ENCODE measurements at regions not wholly inside any gene's neighbourhood (a gene's known extent, or its start where the extent isn't known, plus 50 kb on each side); places are given as distances from the start of the nearest gene placed in this dataset.

DNA sequence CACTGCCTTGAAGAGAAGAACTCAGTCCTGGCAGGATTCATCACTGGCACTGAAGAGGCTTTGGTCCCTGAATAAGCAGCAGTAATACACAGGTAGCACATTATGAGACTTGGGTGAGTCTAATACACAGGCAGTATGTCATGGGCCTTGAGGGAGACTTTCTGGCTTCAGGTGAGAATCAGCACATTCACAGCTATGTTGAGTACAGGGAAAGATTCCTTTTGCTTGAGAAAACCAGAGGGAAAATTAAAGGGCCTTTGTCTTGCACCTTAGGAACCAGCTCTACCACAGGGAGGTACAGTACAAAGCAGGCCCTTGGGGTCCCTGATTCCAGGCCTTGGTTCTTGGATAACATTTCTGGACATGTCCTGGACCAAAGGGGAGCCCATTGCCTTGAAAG, 484.6 kb downstream of the RFC3 start:
- Histone ChIP-seq H3K36me3 (ENCODE audit: control insufficient read depth, insufficient read depth, low read length) (no peaks in the 10 kb centered on the region), H3K4me1 (no peaks in the 10 kb centered on the region), H3K4me3 (ENCODE audit: low read depth, low read length) (no peak overlapping the region), H3K27me3 (replicated peaks; ENCODE audit: control insufficient read depth, insufficient read depth, low read length) (no peaks in the 10 kb centered on the region), H3K9me3 (no peaks in the 10 kb centered on the region)
- H3K27ac Mint-ChIP-seq (ENCODE audit: unreplicated experiment): no peak overlapping the region
- ChIA-PET CTCF (no interaction called here), POLR2A (no interaction called here)
- DNase-seq: no peak
- peaks cover 6% of the 10 kb centered on the region for H3K9me3 Mint-ChIP-seq (ENCODE audit: unreplicated experiment)
- BruUV-seq (replicated peaks): no TSS peak
- intact Hi-C loops (cut with micrococcal nuclease; ENCODE audit: unreplicated experiment): no loop called here
- TF ChIP-seq, protein P1, sequence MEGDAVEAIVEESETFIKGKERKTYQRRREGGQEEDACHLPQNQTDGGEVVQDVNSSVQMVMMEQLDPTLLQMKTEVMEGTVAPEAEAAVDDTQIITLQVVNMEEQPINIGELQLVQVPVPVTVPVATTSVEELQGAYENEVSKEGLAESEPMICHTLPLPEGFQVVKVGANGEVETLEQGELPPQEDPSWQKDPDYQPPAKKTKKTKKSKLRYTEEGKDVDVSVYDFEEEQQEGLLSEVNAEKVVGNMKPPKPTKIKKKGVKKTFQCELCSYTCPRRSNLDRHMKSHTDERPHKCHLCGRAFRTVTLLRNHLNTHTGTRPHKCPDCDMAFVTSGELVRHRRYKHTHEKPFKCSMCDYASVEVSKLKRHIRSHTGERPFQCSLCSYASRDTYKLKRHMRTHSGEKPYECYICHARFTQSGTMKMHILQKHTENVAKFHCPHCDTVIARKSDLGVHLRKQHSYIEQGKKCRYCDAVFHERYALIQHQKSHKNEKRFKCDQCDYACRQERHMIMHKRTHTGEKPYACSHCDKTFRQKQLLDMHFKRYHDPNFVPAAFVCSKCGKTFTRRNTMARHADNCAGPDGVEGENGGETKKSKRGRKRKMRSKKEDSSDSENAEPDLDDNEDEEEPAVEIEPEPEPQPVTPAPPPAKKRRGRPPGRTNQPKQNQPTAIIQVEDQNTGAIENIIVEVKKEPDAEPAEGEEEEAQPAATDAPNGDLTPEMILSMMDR (IDR thresholded peaks at IDR 0.05; ENCODE audit: insufficient read depth in 1 of 2, low read depth in 1 of 2, low read length in 1 of 2, severe bottlenecking in 1 of 2, unreplicated experiment in 1 of 2): no peak
- H3K4me1 Mint-ChIP-seq (ENCODE audit: low read depth, unreplicated experiment): no peaks in the 10 kb centered on the region
- no peaks in the 10 kb centered on the region for H3K36me3 Mint-ChIP-seq (ENCODE audit: insufficient read depth, unreplicated experiment)
- no peaks in the 10 kb centered on the region for H3K27me3 Mint-ChIP-seq (ENCODE audit: insufficient read depth, unreplicated experiment)
- no peak overlapping the region for H3K4me3 Mint-ChIP-seq (ENCODE audit: unreplicated experiment)

GRCh38 chr13:34303346-34303745, 485.4 kb downstream of the RFC3 start:
- ChIA-PET POLR2A (no interaction called here), CTCF (no interaction called here)
- no peaks in the 10 kb centered on the region for H3K27me3 ChIP-seq (replicated peaks; ENCODE audit: control insufficient read depth, insufficient read depth, low read length)
- no peaks in the 10 kb centered on the region for H3K36me3 ChIP-seq (ENCODE audit: control insufficient read depth, insufficient read depth, low read length)
- no peaks in the 10 kb centered on the region for H3K4me1 ChIP-seq
- DNase-seq: no peak
- Mint-ChIP-seq H3K9me3 (ENCODE audit: unreplicated experiment) (peaks cover 6% of the 10 kb centered on the region), H3K4me1 (ENCODE audit: low read depth, unreplicated experiment) (no peaks in the 10 kb centered on the region), H3K4me3 (ENCODE audit: unreplicated experiment) (no peak overlapping the region), H3K27me3 (ENCODE audit: insufficient read depth, unreplicated experiment) (no peaks in the 10 kb centered on the region), H3K27ac (ENCODE audit: unreplicated experiment) (no peak overlapping the region), H3K36me3 (ENCODE audit: insufficient read depth, unreplicated experiment) (no peaks in the 10 kb centered on the region)
- no TSS peak for BruUV-seq (replicated peaks)
- no peaks in the 10 kb centered on the region for H3K9me3 ChIP-seq
- intact Hi-C loops (cut with micrococcal nuclease; ENCODE audit: unreplicated experiment): no loop called here
- no peak overlapping the region for H3K4me3 ChIP-seq (ENCODE audit: low read depth, low read length)
- TF ChIP-seq, protein P1 (IDR thresholded peaks at IDR 0.05; ENCODE audit: insufficient read depth in 1 of 2, low read depth in 1 of 2, low read length in 1 of 2, severe bottlenecking in 1 of 2, unreplicated experiment in 1 of 2): no peak

- H3K27me3 ChIP-seq (replicated peaks; ENCODE audit: control insufficient read depth, insufficient read depth, low read length): no peaks in the 10 kb centered on the region
- H3K9me3 Mint-ChIP-seq (ENCODE audit: unreplicated experiment): peaks cover 6% of the 10 kb centered on the region
- H3K4me3 ChIP-seq (ENCODE audit: low read depth, low read length): no peak overlapping the region
- no peak overlapping the region for H3K4me3 Mint-ChIP-seq (ENCODE audit: unreplicated experiment)
- H3K36me3 Mint-ChIP-seq (ENCODE audit: insufficient read depth, unreplicated experiment): no peaks in the 10 kb centered on the region
- H3K4me1 Mint-ChIP-seq (ENCODE audit: low read depth, unreplicated experiment): no peaks in the 10 kb centered on the region
- TF ChIP-seq, protein P1 (IDR thresholded peaks at IDR 0.05; ENCODE audit: insufficient read depth in 1 of 2, low read depth in 1 of 2, low read length in 1 of 2, severe bottlenecking in 1 of 2, unreplicated experiment in 1 of 2): no peak
- BruUV-seq (replicated peaks): no TSS peak
- no peak overlapping the region for H3K27ac Mint-ChIP-seq (ENCODE audit: unreplicated experiment)
- H3K4me1 ChIP-seq: no peaks in the 10 kb centered on the region
- H3K36me3 ChIP-seq (ENCODE audit: control insufficient read depth, insufficient read depth, low read length): no peaks in the 10 kb centered on the region
- CTCF ChIA-PET: no interaction called here
- peaks cover 5% of the 10 kb centered on the region for H3K27me3 Mint-ChIP-seq (ENCODE audit: insufficient read depth, unreplicated experiment)
- no peak for DNase-seq
- POLR2A ChIA-PET: no interaction called here
- no peaks in the 10 kb centered on the region for H3K9me3 ChIP-seq
- intact Hi-C loops (cut with micrococcal nuclease; ENCODE audit: unreplicated experiment): no loop called here
Observed at GRCh38 chr13:34307607-34308006, 489.7 kb downstream of the RFC3 start.

All from Caco-2 (cell line).